MM.1S (cell line): ENCODE measurements at regions not wholly inside any gene's neighbourhood (a gene's known extent, or its start where the extent isn't known, plus 50 kb on each side); places are given as distances from the start of the nearest gene placed in this dataset.

Experiments
- CTCF ChIP-seq: fragments of 300-600 bp; sonication (generic); IDR thresholded peaks from 2 replicates; pipeline ENCODE4 v1.5.1; 2016; ENCODE audit warnings: antibody characterized with exemption, low read length, mixed read lengths
- EZH2 ChIP-seq: fragments of 300-600 bp; sonication (generic); optimal IDR thresholded peaks from 2 replicates; pipeline ENCODE3; 2017; ENCODE audit warnings: low read depth, mild to moderate bottlenecking, antibody characterized with exemption, low read length, mixed read lengths

DNA sequence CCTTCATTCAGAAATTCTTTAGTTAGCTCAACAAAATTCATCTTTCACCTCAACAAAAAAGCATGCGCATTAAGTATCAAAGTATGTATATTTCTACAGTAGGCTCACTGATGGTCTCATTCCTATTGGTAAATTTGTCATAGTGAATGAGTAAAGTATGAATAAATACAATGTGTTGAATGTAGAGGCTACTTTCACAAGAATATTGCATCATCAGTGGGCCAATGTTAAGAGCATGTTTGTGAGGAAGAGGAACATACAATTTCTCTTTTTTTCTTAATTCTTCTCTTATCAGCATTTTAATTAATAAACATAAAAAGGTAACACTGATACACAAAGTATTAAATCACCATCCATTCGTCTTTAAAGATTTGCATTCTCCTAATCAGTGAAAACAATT is 505.1 kb downstream of the CETN3 start:
- no peak for TF ChIP-seq CTCF
- no peak for TF ChIP-seq EZH2
